ENCODE measurements at regions not wholly inside any gene's neighbourhood (a gene's known extent, or its start where the extent isn't known, plus 50 kb on each side); places are given as distances from the start of the nearest gene placed in this dataset.

- no peak overlapping the region for H3K27ac ChIP-seq
- TF ChIP-seq, protein P1, sequence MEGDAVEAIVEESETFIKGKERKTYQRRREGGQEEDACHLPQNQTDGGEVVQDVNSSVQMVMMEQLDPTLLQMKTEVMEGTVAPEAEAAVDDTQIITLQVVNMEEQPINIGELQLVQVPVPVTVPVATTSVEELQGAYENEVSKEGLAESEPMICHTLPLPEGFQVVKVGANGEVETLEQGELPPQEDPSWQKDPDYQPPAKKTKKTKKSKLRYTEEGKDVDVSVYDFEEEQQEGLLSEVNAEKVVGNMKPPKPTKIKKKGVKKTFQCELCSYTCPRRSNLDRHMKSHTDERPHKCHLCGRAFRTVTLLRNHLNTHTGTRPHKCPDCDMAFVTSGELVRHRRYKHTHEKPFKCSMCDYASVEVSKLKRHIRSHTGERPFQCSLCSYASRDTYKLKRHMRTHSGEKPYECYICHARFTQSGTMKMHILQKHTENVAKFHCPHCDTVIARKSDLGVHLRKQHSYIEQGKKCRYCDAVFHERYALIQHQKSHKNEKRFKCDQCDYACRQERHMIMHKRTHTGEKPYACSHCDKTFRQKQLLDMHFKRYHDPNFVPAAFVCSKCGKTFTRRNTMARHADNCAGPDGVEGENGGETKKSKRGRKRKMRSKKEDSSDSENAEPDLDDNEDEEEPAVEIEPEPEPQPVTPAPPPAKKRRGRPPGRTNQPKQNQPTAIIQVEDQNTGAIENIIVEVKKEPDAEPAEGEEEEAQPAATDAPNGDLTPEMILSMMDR (conservative IDR thresholded peaks at IDR 0.05), result no peak
Measured at GRCh38 chr5:68875351-68875750, 218.5 kb upstream of the SLC30A5 start.

DNA sequence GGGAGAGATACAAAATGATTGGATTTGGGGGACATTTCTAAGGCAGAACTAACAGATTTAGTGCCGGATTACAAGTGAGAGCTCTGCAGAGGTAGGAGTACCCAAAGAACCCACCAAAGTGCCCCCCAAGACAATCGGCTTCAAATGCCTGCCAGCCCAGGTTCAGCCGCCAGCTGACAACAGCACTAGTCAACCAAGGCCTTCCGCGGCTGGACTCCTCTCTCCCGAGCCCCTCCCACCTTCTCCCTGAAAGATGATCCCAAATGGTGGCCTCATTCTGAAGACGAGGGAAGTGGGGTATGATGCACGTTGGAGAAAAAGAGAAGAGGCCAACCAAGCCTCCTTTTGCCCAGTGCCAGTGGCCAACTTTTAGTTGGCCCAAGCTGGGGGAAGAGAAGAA lies 210.4 kb upstream of the SLC30A5 start:
- TF ChIP-seq, protein P1 (conservative IDR thresholded peaks at IDR 0.05), result no peak

GRCh38 chr5:68884144-68884754 lies 209.6 kb upstream of the SLC30A5 start:
- TF ChIP-seq, protein P1 (conservative IDR thresholded peaks at IDR 0.05), result no peak
- peak overlapping the region; percentile 35 for H3K27ac ChIP-seq

More for the DNA sequence above, 210.4 kb upstream of the SLC30A5 start:
- H3K27ac ChIP-seq, result no peak overlapping the region

- TF ChIP-seq, protein P1 (conservative IDR thresholded peaks at IDR 0.05), result peak; percentile 76
- H3K27ac ChIP-seq, result peak overlapping the region; percentile 35
Measured at GRCh38 chr5:68884883-68885282, 208.9 kb upstream of the SLC30A5 start.

GRCh38 chr5:68886814-68887213 lies 207.0 kb upstream of the SLC30A5 start:
- H3K27ac ChIP-seq, result no peak overlapping the region
- TF ChIP-seq, protein P1 (conservative IDR thresholded peaks at IDR 0.05), result no peak

DNA sequence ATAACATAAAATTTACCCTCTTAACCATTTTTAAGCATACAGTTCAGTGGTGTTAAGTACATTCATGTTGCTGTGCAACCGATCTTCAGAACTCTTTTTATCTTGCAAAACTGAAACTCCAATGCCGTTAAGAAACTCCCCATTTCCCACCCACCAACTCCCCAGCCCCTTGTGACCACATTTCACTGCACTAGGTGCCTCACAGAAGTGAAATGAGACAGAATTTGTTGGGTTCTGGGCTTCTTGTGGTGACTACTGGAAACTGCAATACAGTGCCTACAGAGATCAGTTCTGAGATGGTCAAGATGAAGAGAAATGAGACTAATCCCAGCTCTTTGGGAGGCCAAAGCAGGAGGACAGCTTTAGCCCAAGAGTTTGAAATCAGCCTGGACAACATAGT lies 202.1 kb upstream of the SLC30A5 start:
- no peak overlapping the region for H3K27ac ChIP-seq
- TF ChIP-seq, protein P1 (conservative IDR thresholded peaks at IDR 0.05), result no peak

DNA sequence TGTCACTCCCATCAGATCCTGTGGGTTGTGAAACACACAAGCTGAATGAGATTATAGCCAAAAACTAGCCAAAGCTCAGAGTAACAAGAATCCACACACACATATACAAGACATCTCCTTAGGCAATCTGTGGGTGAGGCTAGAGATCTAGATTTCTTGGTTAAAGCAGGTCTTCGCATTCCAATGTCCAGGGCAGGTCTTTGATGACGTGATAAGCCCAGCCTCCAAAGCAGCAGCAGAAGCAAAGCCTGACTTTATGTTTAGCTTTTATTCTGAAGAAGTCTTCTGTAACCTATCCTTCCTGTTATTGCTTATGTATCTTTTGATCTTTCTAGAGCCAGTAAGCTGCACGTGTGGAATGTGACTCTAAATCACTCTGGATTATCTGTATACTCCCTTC lies 199.1 kb upstream of the SLC30A5 start:
- no peak overlapping the region for H3K27ac ChIP-seq
- TF ChIP-seq, protein P1 (conservative IDR thresholded peaks at IDR 0.05), result no peak
